ENCODE measurements at regions not wholly inside any gene's neighbourhood (a gene's known extent, or its start where the extent isn't known, plus 50 kb on each side); places are given as distances from the start of the nearest gene placed in this dataset.

DNA sequence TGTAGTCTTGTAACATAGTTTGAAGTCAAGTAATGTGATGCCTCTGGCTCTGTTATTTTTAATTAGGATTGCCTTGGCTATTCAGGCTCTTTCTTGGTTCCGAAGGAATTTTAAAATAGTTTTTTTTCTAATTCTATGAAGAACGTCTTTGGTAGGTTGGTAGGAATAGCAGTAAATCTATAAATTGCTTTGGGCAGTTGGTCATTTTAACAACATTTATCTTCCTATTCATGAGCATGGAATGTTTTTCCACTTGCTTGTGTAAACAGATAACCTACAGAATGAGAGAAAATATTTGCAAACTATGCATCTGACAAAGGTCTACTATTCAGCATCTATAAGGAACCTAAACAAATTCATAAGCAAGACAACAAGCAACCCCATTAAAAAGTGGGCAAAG lies 173.2 kb upstream of the TRPC7 start:
- TF ChIP-seq POLR2AphosphoS5 (IDR thresholded peaks at IDR 0.05) = no peak
- TF ChIP-seq, protein P1, sequence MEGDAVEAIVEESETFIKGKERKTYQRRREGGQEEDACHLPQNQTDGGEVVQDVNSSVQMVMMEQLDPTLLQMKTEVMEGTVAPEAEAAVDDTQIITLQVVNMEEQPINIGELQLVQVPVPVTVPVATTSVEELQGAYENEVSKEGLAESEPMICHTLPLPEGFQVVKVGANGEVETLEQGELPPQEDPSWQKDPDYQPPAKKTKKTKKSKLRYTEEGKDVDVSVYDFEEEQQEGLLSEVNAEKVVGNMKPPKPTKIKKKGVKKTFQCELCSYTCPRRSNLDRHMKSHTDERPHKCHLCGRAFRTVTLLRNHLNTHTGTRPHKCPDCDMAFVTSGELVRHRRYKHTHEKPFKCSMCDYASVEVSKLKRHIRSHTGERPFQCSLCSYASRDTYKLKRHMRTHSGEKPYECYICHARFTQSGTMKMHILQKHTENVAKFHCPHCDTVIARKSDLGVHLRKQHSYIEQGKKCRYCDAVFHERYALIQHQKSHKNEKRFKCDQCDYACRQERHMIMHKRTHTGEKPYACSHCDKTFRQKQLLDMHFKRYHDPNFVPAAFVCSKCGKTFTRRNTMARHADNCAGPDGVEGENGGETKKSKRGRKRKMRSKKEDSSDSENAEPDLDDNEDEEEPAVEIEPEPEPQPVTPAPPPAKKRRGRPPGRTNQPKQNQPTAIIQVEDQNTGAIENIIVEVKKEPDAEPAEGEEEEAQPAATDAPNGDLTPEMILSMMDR (IDR thresholded peaks at IDR 0.05) = no peak

All from prostate gland (tissue), 2 donors.